GM19239 (cell line): ENCODE measurements at regions not wholly inside any gene's neighbourhood (a gene's known extent, or its start where the extent isn't known, plus 50 kb on each side); places are given as distances from the start of the nearest gene placed in this dataset.
"Not testable (repeated sequence)": the region's sequence is repeated elsewhere in the genome, so short reads cannot be mapped to it uniquely, and the experiment has no call there.

Source experiments
- DNase-seq: peaks from one replicate; pipeline ENCODE4 v3.0.0; 2011; ENCODE audit warnings: low spot score; ENCODE audit not compliant: insufficient read length
- FAIRE-seq: peaks from 2 replicates; lab custom pipeline; 2011; peaks lifted over from hg19 to GRCh38; lab: Jason Lieb, UNC

GRCh38 chr12:111275308-111275707 is 93.6 kb downstream of the PHETA1 start:
- DNase-seq (no peak), FAIRE-seq (no peak)

GRCh38 chr12:111274777-111275176 is 94.1 kb downstream of the PHETA1 start:
- DNase-seq (no peak), FAIRE-seq (no peak)

GRCh38 chr12:111271674-111272418 is 97.0 kb downstream of the PHETA1 start:
- FAIRE-seq (no peak), DNase-seq (no peak)

GRCh38 chr12:111270774-111271173 is 98.1 kb downstream of the PHETA1 start:
- DNase-seq (no peak), FAIRE-seq (no peak)

GRCh38 chr12:111270239-111270638 is 98.7 kb downstream of the PHETA1 start:
- DNase-seq (no peak), FAIRE-seq (no peak)

GRCh38 chr12:111269718-111270117 is 99.2 kb downstream of the PHETA1 start:
- FAIRE-seq: no peak
- DNase-seq: no peak

GRCh38 chr12:111268738-111269572 is 99.9 kb downstream of the PHETA1 start:
- no peak for DNase-seq
- no peak for FAIRE-seq

- DNase-seq (no peak), FAIRE-seq (no peak)
Measured at GRCh38 chr12:111267144-111267543, 101.8 kb downstream of the PHETA1 start.

GRCh38 chr12:111261911-111262676 is 106.8 kb downstream of the PHETA1 start:
- FAIRE-seq (no peak), DNase-seq (no peak)

- no peak for DNase-seq
- FAIRE-seq: no peak
Measured at GRCh38 chr12:111260732-111261131, 108.2 kb downstream of the PHETA1 start.

GRCh38 chr12:111259231-111259630 is 109.7 kb downstream of the PHETA1 start:
- FAIRE-seq: no peak
- DNase-seq: no peak

- FAIRE-seq, DNase-seq: not testable (repeated sequence)
Measured at GRCh38 chr12:111258081-111258480, 110.8 kb downstream of the PHETA1 start.

- DNase-seq: no peak
- no peak for FAIRE-seq
Measured at GRCh38 chr12:111257435-111257902, 111.4 kb downstream of the PHETA1 start.

GRCh38 chr12:111256629-111257434 is 112.1 kb downstream of the PHETA1 start:
- FAIRE-seq: no peak
- DNase-seq: no peak

GRCh38 chr12:111255261-111255660 is 113.6 kb downstream of the PHETA1 start:
- FAIRE-seq (no peak), DNase-seq (no peak)

GRCh38 chr12:111254106-111254505 is 114.8 kb downstream of the PHETA1 start:
- no peak for FAIRE-seq
- no peak for DNase-seq

GRCh38 chr12:111253213-111253612 is 115.7 kb downstream of the PHETA1 start:
- no peak for FAIRE-seq
- DNase-seq: no peak

- FAIRE-seq: no peak
Measured at GRCh38 chr12:111251787-111252186, 117.1 kb downstream of the PHETA1 start.

GRCh38 chr12:111251058-111251730 is 117.7 kb downstream of the PHETA1 start:
- no peak for DNase-seq
- no peak for FAIRE-seq

More at GRCh38 chr12:111251787-111252186, 117.1 kb downstream of the PHETA1 start:
- no peak for DNase-seq
